ENCODE measurements at regions not wholly inside any gene's neighbourhood (a gene's known extent, or its start where the extent isn't known, plus 50 kb on each side); places are given as distances from the start of the nearest gene placed in this dataset.

GRCh38 chr19:30649934-30650614 is 277.9 kb downstream of the ZNF536 start:
- Histone ChIP-seq H3K27ac (ENCODE audit: low read depth) (no peak overlapping the region), H3K27me3 (ENCODE audit: insufficient read depth) (no peaks in the 10 kb centered on the region), H3K36me3 (ENCODE audit: insufficient read depth) (no peaks in the 10 kb centered on the region), H3K4me3 (no peak overlapping the region), H3F3A (replicated peaks; ENCODE audit: low read depth) (no peaks in the 10 kb centered on the region), H2AFZ (no peak overlapping the region), H3K79me2 (replicated peaks; ENCODE audit: insufficient read depth) (no peaks in the 10 kb centered on the region), H4K20me1 (replicated peaks; ENCODE audit: insufficient read depth) (no peaks in the 10 kb centered on the region), H3K4me1 (ENCODE audit: insufficient read depth) (peaks cover 13% of the 10 kb centered on the region), H3K4me2 (no peak overlapping the region), H3K9me2 (ENCODE audit: insufficient read depth) (no peaks in the 10 kb centered on the region)
- H3K27ac Mint-ChIP-seq, result no peak overlapping the region
- TF ChIP-seq EZH2phosphoT487 (IDR thresholded peaks at IDR 0.05; ENCODE audit: unreplicated experiment), result no peak
- TF ChIP-seq, protein P1, sequence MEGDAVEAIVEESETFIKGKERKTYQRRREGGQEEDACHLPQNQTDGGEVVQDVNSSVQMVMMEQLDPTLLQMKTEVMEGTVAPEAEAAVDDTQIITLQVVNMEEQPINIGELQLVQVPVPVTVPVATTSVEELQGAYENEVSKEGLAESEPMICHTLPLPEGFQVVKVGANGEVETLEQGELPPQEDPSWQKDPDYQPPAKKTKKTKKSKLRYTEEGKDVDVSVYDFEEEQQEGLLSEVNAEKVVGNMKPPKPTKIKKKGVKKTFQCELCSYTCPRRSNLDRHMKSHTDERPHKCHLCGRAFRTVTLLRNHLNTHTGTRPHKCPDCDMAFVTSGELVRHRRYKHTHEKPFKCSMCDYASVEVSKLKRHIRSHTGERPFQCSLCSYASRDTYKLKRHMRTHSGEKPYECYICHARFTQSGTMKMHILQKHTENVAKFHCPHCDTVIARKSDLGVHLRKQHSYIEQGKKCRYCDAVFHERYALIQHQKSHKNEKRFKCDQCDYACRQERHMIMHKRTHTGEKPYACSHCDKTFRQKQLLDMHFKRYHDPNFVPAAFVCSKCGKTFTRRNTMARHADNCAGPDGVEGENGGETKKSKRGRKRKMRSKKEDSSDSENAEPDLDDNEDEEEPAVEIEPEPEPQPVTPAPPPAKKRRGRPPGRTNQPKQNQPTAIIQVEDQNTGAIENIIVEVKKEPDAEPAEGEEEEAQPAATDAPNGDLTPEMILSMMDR (conservative IDR thresholded peaks at IDR 0.05; ENCODE audit: low read depth in 2 of 2), result peak; percentile 85 to 95
- H3K4me3 Mint-ChIP-seq, result no peak overlapping the region
- no peaks in the 10 kb centered on the region for H3K9me3 Mint-ChIP-seq
- ATAC-seq, result peak; percentile 65
- H3K27me3 Mint-ChIP-seq (ENCODE audit: insufficient read depth, low read depth, poor library complexity), result peaks cover 6% of the 10 kb centered on the region
- H3K36me3 Mint-ChIP-seq (ENCODE audit: low read depth), result no peaks in the 10 kb centered on the region
- peak; percentile 79 for DNase-seq (ENCODE audit: low spot score)
- peaks cover 27% of the 10 kb centered on the region for H3K4me1 Mint-ChIP-seq

- TF ChIP-seq, protein P1 (conservative IDR thresholded peaks at IDR 0.05; ENCODE audit: low read depth in 2 of 2), result no peak
Observed at GRCh38 chr19:30648866-30649862, 277.0 kb downstream of the ZNF536 start.

More at GRCh38 chr19:30648866-30649862, 277.0 kb downstream of the ZNF536 start:
- H3K4me2 ChIP-seq, result no peak overlapping the region
- H3K27me3 ChIP-seq (ENCODE audit: insufficient read depth), result no peaks in the 10 kb centered on the region
- ATAC-seq (no peak), DNase-seq (ENCODE audit: low spot score) (no peak)
- no peaks in the 10 kb centered on the region for H3K36me3 ChIP-seq (ENCODE audit: insufficient read depth)
- Mint-ChIP-seq H3K36me3 (ENCODE audit: low read depth) (no peaks in the 10 kb centered on the region), H3K4me3 (no peak overlapping the region), H3K4me1 (peaks cover 27% of the 10 kb centered on the region), H3K27me3 (ENCODE audit: insufficient read depth, low read depth, poor library complexity) (peaks cover 6% of the 10 kb centered on the region), H3K9me3 (no peaks in the 10 kb centered on the region), H3K27ac (no peak overlapping the region)
- no peaks in the 10 kb centered on the region for H3F3A ChIP-seq (replicated peaks; ENCODE audit: low read depth)
- H3K27ac ChIP-seq (ENCODE audit: low read depth), result no peak overlapping the region
- no peaks in the 10 kb centered on the region for H3K9me2 ChIP-seq (ENCODE audit: insufficient read depth)
- H3K4me3 ChIP-seq, result no peak overlapping the region
- H3K79me2 ChIP-seq (replicated peaks; ENCODE audit: insufficient read depth), result no peaks in the 10 kb centered on the region
- H4K20me1 ChIP-seq (replicated peaks; ENCODE audit: insufficient read depth), result no peaks in the 10 kb centered on the region
- no peak overlapping the region for H2AFZ ChIP-seq
- peaks cover 13% of the 10 kb centered on the region for H3K4me1 ChIP-seq (ENCODE audit: insufficient read depth)
